H9 (cell line): ENCODE measurements at regions not wholly inside any gene's neighbourhood (a gene's known extent, or its start where the extent isn't known, plus 50 kb on each side); places are given as distances from the start of the nearest gene placed in this dataset.

ENCODE experiments used
- DNase-seq: peaks from one replicate; pipeline ENCODE4 v3.0.0-alpha.2; 2017
- H2AFZ ChIP-seq: one replicate; pipeline ENCODE4 v1.6.1; 2013; ENCODE audit warnings: mild to moderate bottlenecking, low read length, control low read depth, moderate library complexity
- H2AK5ac ChIP-seq: 2 replicates; pipeline ENCODE4 v1.6.1; 2013; ENCODE audit warnings: low read length, control low read depth, mixed read lengths; ENCODE audit not compliant: insufficient read length
- H2BK120ac ChIP-seq: one replicate; pipeline ENCODE4 v1.6.1; 2013; ENCODE audit warnings: low read depth, mild to moderate bottlenecking, low read length, control low read depth, inconsistent platforms; ENCODE audit not compliant: poor library complexity, severe bottlenecking
- H2BK12ac ChIP-seq: 2 replicates; pipeline ENCODE4 v1.6.1; 2013; ENCODE audit warnings: low read length, control low read depth, mixed read lengths, low read depth; ENCODE audit not compliant: insufficient read length
- H2BK15ac ChIP-seq: 2 replicates; pipeline ENCODE4 v1.6.1; 2013; ENCODE audit warnings: low read depth, low read length, control low read depth
- H2BK20ac ChIP-seq: one replicate; pipeline ENCODE4 v1.6.1; 2013; ENCODE audit warnings: low read depth, mild to moderate bottlenecking, low read length, control low read depth, inconsistent platforms; ENCODE audit not compliant: poor library complexity, severe bottlenecking
- H2BK5ac ChIP-seq: 2 replicates; pipeline ENCODE4 v1.6.1; 2013; ENCODE audit warnings: low read length, control low read depth, mixed read lengths; ENCODE audit not compliant: insufficient read length
- H3K14ac ChIP-seq: 2 replicates; pipeline ENCODE4 v1.6.1; 2013; ENCODE audit warnings: low read length, control low read depth; ENCODE audit not compliant: insufficient read depth
- H3K18ac ChIP-seq: 2 replicates; pipeline ENCODE4 v1.6.1; 2013; ENCODE audit warnings: low read depth, mild to moderate bottlenecking, mixed read lengths, low read length, control low read depth; ENCODE audit not compliant: insufficient read length
- H3K23ac ChIP-seq: 2 replicates; pipeline ENCODE4 v1.6.1; 2013; ENCODE audit warnings: low read length, control low read depth, mixed read lengths, low read depth; ENCODE audit not compliant: insufficient read length
- H3K23me2 ChIP-seq: 2 replicates; pipeline ENCODE4 v1.6.1; 2013; ENCODE audit warnings: low read depth, mild to moderate bottlenecking, mixed read lengths, low read length, control low read depth; ENCODE audit not compliant: insufficient read length, poor library complexity, severe bottlenecking
- H3K27ac ChIP-seq: 2 replicates; pipeline ENCODE4 v1.5.1; 2013; ENCODE audit warnings: low read length, control low read depth, mixed read lengths, low read depth; ENCODE audit not compliant: insufficient read length
- H3K27me3 ChIP-seq: 2 replicates; pipeline ENCODE4 v1.6.1; 2013; ENCODE audit warnings: low read length, control low read depth, inconsistent platforms; ENCODE audit not compliant: insufficient read depth
- H3K4ac ChIP-seq: 2 replicates; pipeline ENCODE4 v1.6.1; 2013; ENCODE audit warnings: low read depth, mild to moderate bottlenecking, control low read depth, inconsistent platforms, low read length, moderate library complexity
- H3K4me1 ChIP-seq: 2 replicates; pipeline ENCODE4 v1.6.1; 2013; ENCODE audit warnings: low read length, control low read depth, inconsistent platforms; ENCODE audit not compliant: insufficient read depth
- H3K4me2 ChIP-seq: 2 replicates; pipeline ENCODE4 v1.6.1; 2013; ENCODE audit warnings: low read length, control low read depth, mixed read lengths; ENCODE audit not compliant: insufficient read length, insufficient read depth
- H3K56ac ChIP-seq: 2 replicates; pipeline ENCODE4 v1.6.1; 2013; ENCODE audit warnings: low read depth, mild to moderate bottlenecking, mixed read lengths, low read length, control low read depth; ENCODE audit not compliant: insufficient read length
- H3K79me1 ChIP-seq: 2 replicates; pipeline ENCODE4 v1.6.1; 2013; ENCODE audit warnings: low read depth, mild to moderate bottlenecking, moderate library complexity, low read length, control low read depth, inconsistent platforms; ENCODE audit not compliant: insufficient read depth, poor library complexity, severe bottlenecking
- H3K79me2 ChIP-seq: 2 replicates; pipeline ENCODE4 v1.6.1; 2013; ENCODE audit warnings: low read length, control low read depth, inconsistent platforms; ENCODE audit not compliant: insufficient read depth
- H3K9ac ChIP-seq: 2 replicates; pipeline ENCODE4 v1.6.1; 2013; ENCODE audit warnings: low read length, control low read depth, mixed read lengths; ENCODE audit not compliant: insufficient read length; ENCODE audit errors: extremely low read depth
- H3K9me3 ChIP-seq: one replicate; pipeline ENCODE4 v1.6.1; 2013; ENCODE audit warnings: low read depth, low read length, inconsistent platforms; ENCODE audit not compliant: control insufficient read depth
- H3T11ph ChIP-seq: one replicate; pipeline ENCODE4 v1.6.1; 2013; ENCODE audit warnings: mild to moderate bottlenecking, low read length, control low read depth, inconsistent platforms
- H4K20me1 ChIP-seq: one replicate; pipeline ENCODE4 v1.6.1; 2013; ENCODE audit not compliant: control insufficient read depth, insufficient read length, insufficient read depth
- H4K5ac ChIP-seq: 2 replicates; pipeline ENCODE4 v1.6.1; 2013; ENCODE audit warnings: low read depth, mild to moderate bottlenecking, mixed read lengths, low read length, control low read depth; ENCODE audit not compliant: insufficient read length
- H4K8ac ChIP-seq: replicated peaks from 2 replicates; pipeline ENCODE4 v1.6.1; 2013; ENCODE audit warnings: low read length, control low read depth, mixed read lengths, low read depth; ENCODE audit not compliant: insufficient read length
- H4K91ac ChIP-seq: 2 replicates; pipeline ENCODE4 v1.6.1; 2013; ENCODE audit warnings: low read depth, mild to moderate bottlenecking, moderate library complexity, mixed read lengths, low read length, control low read depth; ENCODE audit not compliant: insufficient read length
- H3K27ac Mint-ChIP-seq, 3 experiments: 2 replicates in 2 of 3; 3 replicates in 1 of 3; pipeline ENCODE4 v1.8.0; 2020 to 2021; ENCODE audit warnings: mixed read lengths in 3 of 3, mild to moderate bottlenecking in 1 of 3, moderate library complexity in 1 of 3
- H3K27me3 Mint-ChIP-seq: 2 replicates; pipeline ENCODE4 v1.8.0; 2021; ENCODE audit warnings: low read depth, mild to moderate bottlenecking, moderate library complexity, mixed read lengths
- H3K36me3 Mint-ChIP-seq, 3 experiments: 2 replicates in 2 of 3; 3 replicates in 1 of 3; pipeline ENCODE4 v1.8.0; 2020 to 2021; ENCODE audit warnings: low read depth in 3 of 3, mixed read lengths in 3 of 3; ENCODE audit not compliant: insufficient read depth in 1 of 3
- H3K4me1 Mint-ChIP-seq, 2 experiments: 2 replicates each; pipeline ENCODE4 v1.8.0; 2020; ENCODE audit warnings: mixed read lengths in 2 of 2
- H3K4me3 Mint-ChIP-seq, 2 experiments: 2 replicates in 1 of 2; 3 replicates in 1 of 2; pipeline ENCODE4 v1.8.0; 2020 to 2021; ENCODE audit warnings: mild to moderate bottlenecking in 2 of 2, mixed read lengths in 2 of 2, moderate library complexity in 1 of 2
- H3K9me3 Mint-ChIP-seq, 2 experiments: 2 replicates in 1 of 2; 3 replicates in 1 of 2; pipeline ENCODE4 v1.8.0; 2020; ENCODE audit warnings: mild to moderate bottlenecking in 2 of 2, mixed read lengths in 2 of 2, moderate library complexity in 1 of 2
- WGBS: extraction: QIAGEN DNeasy Blood & Tissue Kit; methylation state at CpG from one replicate; pipeline ENCODE4 v1.1.7; 2013; ENCODE audit warnings: missing lambda C conversion rate, low lambda C conversion rate, mixed read lengths; ENCODE audit not compliant: insufficient read length; ENCODE audit errors: extremely low coverage; 5-methylcytosine and 5-hydroxymethylcytosine counted together
- TF ChIP-seq, protein P1 (sequence below): fragments of 200-600 bp; sonication (generic); conservative IDR thresholded peaks from 3 replicates; pipeline ENCODE4 v1.8.0; 2021; ENCODE audit warnings: antibody characterized with exemption, mild to moderate bottlenecking

DNA sequence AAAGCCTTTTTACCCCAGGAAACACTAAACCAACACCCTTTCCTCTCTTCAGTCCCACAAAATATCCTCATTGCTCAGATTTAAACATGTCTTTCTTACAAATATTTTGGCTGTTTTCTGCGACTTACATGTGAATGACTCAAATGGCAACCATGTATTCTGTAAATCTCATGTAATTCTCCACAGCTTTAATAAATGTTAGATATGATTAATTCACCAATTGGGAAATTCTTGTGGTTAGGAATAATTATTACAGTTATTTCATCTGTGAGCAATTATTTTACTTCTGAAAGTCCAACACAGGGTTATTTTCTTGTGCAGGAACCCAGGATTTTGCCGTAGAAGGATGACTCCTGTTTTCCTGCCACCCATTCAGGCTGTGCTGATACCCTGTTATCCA, 431.5 kb downstream of the LMO4 start:
- Mint-ChIP-seq H3K27me3 (no peaks in the 10 kb centered on the region), H3K4me3 (no peak overlapping the region), H3K9me3 (no peaks in the 10 kb centered on the region; a peak in 1 of 5 replicates), H3K36me3 (no peaks in the 10 kb centered on the region; a peak in 1 of 7 replicates), H3K4me1 (no peaks in the 10 kb centered on the region), H3K27ac (no peak overlapping the region)
- Histone ChIP-seq H2BK120ac (no peak overlapping the region), H2BK15ac (no peak overlapping the region), H3K14ac (no peak overlapping the region), H3K9ac (no peak overlapping the region), H2BK5ac (no peak overlapping the region), H2BK12ac (no peak overlapping the region), H3K27me3 (no peaks in the 10 kb centered on the region), H4K5ac (no peak overlapping the region), H3T11ph (no peak overlapping the region), H3K9me3 (no peaks in the 10 kb centered on the region), H3K56ac (no peak overlapping the region), H3K79me2 (no peaks in the 10 kb centered on the region), H2AFZ (no peak overlapping the region), H3K4me2 (no peak overlapping the region), H2BK20ac (no peak overlapping the region), H4K91ac (no peak overlapping the region), H4K8ac (no peak overlapping the region), H4K20me1 (no peaks in the 10 kb centered on the region), H3K4me1 (no peaks in the 10 kb centered on the region), H3K23me2 (no peaks in the 10 kb centered on the region), H2AK5ac (no peak overlapping the region), H3K27ac (no peak overlapping the region), H3K4ac (no peak overlapping the region), H3K79me1 (no peaks in the 10 kb centered on the region), H3K18ac (no peak overlapping the region), H3K23ac (no peak overlapping the region)
- TF ChIP-seq, protein P1, sequence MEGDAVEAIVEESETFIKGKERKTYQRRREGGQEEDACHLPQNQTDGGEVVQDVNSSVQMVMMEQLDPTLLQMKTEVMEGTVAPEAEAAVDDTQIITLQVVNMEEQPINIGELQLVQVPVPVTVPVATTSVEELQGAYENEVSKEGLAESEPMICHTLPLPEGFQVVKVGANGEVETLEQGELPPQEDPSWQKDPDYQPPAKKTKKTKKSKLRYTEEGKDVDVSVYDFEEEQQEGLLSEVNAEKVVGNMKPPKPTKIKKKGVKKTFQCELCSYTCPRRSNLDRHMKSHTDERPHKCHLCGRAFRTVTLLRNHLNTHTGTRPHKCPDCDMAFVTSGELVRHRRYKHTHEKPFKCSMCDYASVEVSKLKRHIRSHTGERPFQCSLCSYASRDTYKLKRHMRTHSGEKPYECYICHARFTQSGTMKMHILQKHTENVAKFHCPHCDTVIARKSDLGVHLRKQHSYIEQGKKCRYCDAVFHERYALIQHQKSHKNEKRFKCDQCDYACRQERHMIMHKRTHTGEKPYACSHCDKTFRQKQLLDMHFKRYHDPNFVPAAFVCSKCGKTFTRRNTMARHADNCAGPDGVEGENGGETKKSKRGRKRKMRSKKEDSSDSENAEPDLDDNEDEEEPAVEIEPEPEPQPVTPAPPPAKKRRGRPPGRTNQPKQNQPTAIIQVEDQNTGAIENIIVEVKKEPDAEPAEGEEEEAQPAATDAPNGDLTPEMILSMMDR: no peak
- no peak for DNase-seq
- no CpG with 5 or more reads among the region's 2 CpGs for WGBS
